T-helper 1 cell treated with Interleukin-12 subunit alpha and Interleukin-12 subunit beta and Interleukin-4 antibody, amounts not matched to agents 30 μg/mL and 1 μg/mL, for 36 hours (primary cell): ENCODE measurements at regions not wholly inside any gene's neighbourhood (a gene's known extent, or its start where the extent isn't known, plus 50 kb on each side); places are given as distances from the start of the nearest gene placed in this dataset.

Experiments
- H3K27ac Mint-ChIP-seq: one replicate; pipeline ENCODE4 v1.8.0; 2021; ENCODE audit warnings: mild to moderate bottlenecking, mixed read lengths
- H3K27me3 Mint-ChIP-seq: one replicate; pipeline ENCODE4 v1.8.0; 2021; ENCODE audit warnings: low read depth, mixed read lengths
- H3K36me3 Mint-ChIP-seq: one replicate; pipeline ENCODE4 v1.8.0; 2021; ENCODE audit warnings: low read depth, mixed read lengths
- H3K4me1 Mint-ChIP-seq: one replicate; pipeline ENCODE4 v1.8.0; 2021; ENCODE audit warnings: low read depth, mixed read lengths
- H3K4me3 Mint-ChIP-seq: one replicate; pipeline ENCODE4 v1.8.0; 2021; ENCODE audit warnings: mild to moderate bottlenecking, moderate library complexity, mixed read lengths
- H3K9me3 Mint-ChIP-seq: one replicate; pipeline ENCODE4 v1.8.0; 2021; ENCODE audit warnings: mixed read lengths

DNA sequence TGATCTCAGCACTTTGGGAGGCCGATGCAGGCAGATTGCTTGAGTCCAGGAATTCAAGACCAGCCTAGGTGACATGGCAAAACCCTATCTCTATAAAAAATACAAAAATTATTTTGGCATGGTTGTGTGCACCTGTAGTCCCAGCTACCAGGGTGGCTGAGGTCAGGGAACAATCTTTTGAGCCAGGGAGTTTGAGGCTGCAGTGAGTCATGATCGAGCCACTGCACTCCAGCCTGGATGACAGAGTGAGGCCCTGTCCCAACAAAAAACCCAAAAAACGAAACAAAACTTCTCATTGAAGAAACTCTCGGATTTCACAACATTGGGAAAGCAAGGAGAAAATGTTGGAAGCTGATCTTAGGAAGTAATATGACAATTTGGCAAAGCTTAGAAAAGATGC lies 317.3 kb upstream of the MGAT5 start:
- Mint-ChIP-seq H3K9me3 (no peaks in the 10 kb centered on the region), H3K4me1 (no peaks in the 10 kb centered on the region), H3K27ac (no peak overlapping the region), H3K27me3 (peaks cover 7% of the 10 kb centered on the region), H3K4me3 (no peak overlapping the region), H3K36me3 (no peaks in the 10 kb centered on the region)

DNA sequence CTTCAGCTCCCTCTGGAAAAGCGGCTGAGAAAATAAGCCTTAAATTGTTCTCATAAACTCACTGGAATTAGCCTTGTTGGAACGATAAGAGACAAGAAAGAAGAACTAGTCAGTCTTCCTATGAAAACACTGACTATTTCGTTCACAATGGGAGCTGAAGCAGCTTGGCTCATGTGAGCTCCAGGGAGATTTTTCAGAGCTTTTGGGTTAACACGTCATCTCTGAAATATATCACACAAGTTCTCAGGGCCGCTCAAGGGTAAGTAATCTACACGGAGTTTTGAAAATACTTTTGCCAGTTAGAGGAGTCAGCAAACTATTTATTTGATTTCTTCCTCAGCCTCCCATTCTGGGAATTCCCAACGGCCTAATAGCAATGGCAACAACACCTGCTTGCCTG lies 316.2 kb upstream of the MGAT5 start:
- Mint-ChIP-seq H3K27me3 (peaks cover 7% of the 10 kb centered on the region), H3K4me3 (no peak overlapping the region), H3K36me3 (no peaks in the 10 kb centered on the region), H3K27ac (no peak overlapping the region), H3K4me1 (no peaks in the 10 kb centered on the region), H3K9me3 (no peaks in the 10 kb centered on the region)

DNA sequence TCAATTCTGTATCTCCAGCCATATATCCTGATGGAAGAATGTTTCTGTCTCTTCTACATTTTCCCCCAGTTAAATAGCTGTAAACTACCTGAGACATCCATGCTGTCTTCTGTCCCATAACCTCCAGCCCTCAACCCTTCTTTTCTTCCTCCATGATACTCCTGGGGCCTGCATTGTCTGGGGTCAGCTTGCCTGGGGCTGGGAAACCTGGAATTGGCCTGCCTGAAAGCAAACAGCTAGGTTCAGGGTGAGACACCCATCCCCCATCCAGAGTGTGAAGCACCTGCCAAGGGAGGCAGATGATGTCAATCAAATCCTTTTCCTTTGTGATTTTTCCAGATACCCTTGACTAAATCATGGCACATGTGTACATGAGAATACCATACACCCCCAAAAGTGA lies 313.7 kb upstream of the MGAT5 start:
- Mint-ChIP-seq H3K4me1 (no peaks in the 10 kb centered on the region), H3K27ac (no peak overlapping the region), H3K4me3 (no peak overlapping the region), H3K36me3 (no peaks in the 10 kb centered on the region), H3K27me3 (peaks cover 7% of the 10 kb centered on the region), H3K9me3 (no peaks in the 10 kb centered on the region)

DNA sequence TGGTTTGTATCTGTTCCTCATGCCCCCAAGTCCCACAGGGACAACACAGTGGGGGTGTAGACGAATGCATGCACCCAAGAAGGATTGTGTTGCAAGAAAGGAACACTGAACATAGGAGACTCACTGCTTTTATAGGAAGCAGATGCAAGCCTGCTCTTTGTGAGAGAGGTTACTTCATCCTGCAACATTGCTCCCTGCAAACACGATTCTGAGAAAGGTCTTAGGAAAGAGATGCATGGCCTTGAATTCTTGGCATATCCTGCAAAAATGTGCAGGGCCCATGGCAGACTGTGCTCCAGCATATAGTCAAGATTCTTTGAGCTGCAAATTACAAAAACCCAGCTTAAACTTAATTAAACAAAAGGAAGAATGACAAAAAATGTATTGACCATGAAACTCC lies 312.2 kb upstream of the MGAT5 start:
- Mint-ChIP-seq H3K27ac (no peak overlapping the region), H3K9me3 (no peaks in the 10 kb centered on the region), H3K36me3 (no peaks in the 10 kb centered on the region), H3K4me1 (no peaks in the 10 kb centered on the region), H3K4me3 (no peak overlapping the region), H3K27me3 (peaks cover 3% of the 10 kb centered on the region)

DNA sequence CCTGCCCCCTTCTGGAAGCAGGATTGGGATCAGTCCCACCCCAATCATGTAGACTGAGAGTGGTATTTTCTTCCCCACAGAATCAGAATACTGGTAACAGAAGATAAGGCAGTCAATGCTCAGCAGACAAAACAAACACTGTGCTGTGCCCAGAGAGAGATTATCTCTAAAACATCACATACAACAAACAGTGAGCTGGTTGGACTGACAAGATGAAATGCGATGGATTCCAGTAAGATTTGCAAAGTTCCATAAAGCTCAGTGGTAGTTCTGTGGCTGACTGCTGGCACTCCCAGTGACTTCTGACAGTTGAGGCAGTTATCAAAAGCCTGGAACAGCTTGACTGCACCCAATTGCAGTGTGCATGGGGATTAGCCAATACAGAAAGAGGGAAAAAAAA lies 311.5 kb upstream of the MGAT5 start:
- H3K9me3 Mint-ChIP-seq: no peaks in the 10 kb centered on the region
- no peak overlapping the region for H3K4me3 Mint-ChIP-seq
- H3K36me3 Mint-ChIP-seq: no peaks in the 10 kb centered on the region
- no peaks in the 10 kb centered on the region for H3K4me1 Mint-ChIP-seq
- no peak overlapping the region for H3K27ac Mint-ChIP-seq
- peaks cover 3% of the 10 kb centered on the region for H3K27me3 Mint-ChIP-seq

DNA sequence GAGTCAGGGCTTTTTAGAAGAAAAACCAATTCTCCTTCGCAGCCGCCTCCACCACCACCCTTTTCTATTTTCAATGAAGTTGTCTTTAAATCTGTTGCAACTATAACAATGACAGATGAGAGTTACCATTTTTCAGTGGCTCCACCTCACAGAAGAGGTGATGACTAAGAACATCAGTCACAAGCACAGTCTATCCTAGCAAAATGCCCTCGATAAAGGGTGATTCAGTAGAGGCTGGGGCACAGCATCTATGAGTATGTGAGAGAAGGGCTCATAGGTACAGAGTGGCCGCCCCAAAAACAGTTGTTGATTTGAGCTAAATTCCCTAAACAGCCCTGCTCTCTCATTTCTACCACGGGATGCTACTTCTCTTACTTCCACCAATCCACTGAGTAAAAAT lies 310.8 kb upstream of the MGAT5 start:
- Mint-ChIP-seq H3K9me3 (no peaks in the 10 kb centered on the region), H3K36me3 (no peaks in the 10 kb centered on the region), H3K27ac (no peak overlapping the region), H3K4me1 (no peaks in the 10 kb centered on the region), H3K27me3 (peaks cover 3% of the 10 kb centered on the region), H3K4me3 (no peak overlapping the region)

DNA sequence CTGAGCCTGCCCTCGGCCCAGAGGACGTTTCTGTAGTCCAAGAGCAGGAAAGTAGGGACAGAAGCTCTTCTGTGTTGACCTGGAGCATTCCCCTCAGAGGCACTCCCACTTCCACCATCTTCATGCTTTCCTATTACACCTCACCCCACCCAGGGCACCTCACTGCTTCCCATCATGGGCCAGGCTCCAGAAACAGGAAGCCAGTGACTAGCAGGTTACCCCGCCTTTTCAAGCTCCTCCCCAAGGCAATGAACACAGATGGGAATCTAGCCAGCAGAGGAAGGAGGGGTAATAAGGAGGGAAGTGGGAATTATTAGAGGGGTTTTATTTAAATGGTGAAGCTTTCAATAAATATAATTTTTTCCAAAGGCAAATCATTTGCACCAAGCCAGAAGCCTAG lies 308.8 kb upstream of the MGAT5 start:
- H3K4me3 Mint-ChIP-seq: no peak overlapping the region
- no peak overlapping the region for H3K27ac Mint-ChIP-seq
- no peaks in the 10 kb centered on the region for H3K4me1 Mint-ChIP-seq
- no peaks in the 10 kb centered on the region for H3K36me3 Mint-ChIP-seq
- no peaks in the 10 kb centered on the region for H3K27me3 Mint-ChIP-seq
- H3K9me3 Mint-ChIP-seq: no peaks in the 10 kb centered on the region

DNA sequence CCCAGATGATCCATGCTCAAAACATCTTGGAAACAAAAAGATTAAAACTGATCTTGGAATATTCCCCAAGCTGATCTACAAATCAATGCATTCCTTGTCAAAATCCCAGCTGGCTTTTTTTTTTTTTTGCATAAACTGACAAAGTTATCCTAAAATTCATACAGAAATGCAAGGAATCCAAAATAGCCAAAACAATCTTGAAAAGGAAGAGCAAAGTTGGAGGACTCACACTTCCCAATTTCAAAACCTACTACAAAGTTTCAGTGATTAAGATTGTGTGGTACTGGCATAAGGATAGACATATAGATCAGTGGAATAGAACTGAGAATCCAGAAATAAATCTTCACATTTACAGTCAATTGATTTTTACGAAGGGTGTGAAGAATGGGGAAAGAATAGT lies 306.8 kb upstream of the MGAT5 start:
- Mint-ChIP-seq H3K36me3 (no peaks in the 10 kb centered on the region), H3K9me3 (no peaks in the 10 kb centered on the region), H3K27me3 (peaks cover 7% of the 10 kb centered on the region), H3K4me3 (no peak overlapping the region), H3K4me1 (no peaks in the 10 kb centered on the region), H3K27ac (no peak overlapping the region)

DNA sequence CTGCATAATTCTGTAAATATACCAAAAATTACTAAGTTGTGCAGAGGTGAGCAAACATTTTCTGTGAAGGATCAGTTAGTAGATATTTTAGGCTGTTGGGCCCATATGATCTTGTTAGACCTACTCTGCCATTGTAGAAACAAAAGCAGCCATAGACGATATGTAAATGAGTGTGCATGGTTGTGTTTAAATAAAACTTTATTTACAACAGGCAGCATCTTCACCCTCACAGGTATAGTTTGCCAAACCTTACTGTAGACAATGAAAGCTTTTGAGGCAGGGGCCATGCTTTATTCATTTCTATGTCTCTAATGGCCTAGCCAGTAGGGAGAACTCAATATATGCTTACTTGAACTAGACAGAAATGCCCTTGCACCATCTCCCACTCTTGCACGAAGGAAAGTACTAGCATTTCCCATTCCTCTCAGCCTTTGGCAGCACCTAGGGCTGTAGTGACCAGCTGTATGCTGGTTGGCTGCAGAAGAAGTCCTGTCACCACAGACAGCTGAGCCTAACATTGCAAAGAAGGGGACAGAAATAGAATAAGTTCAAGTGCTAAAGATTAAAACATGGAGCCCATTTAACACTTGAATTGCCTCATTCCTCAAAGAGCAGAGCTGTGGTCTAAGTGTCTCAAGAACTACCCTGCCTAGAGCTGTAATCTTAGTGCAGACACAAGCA lies 305.1 kb upstream of the MGAT5 start:
- Mint-ChIP-seq H3K4me3 (no peak overlapping the region), H3K27me3 (peaks cover 7% of the 10 kb centered on the region), H3K9me3 (no peaks in the 10 kb centered on the region), H3K36me3 (no peaks in the 10 kb centered on the region), H3K4me1 (no peaks in the 10 kb centered on the region), H3K27ac (no peak overlapping the region)

DNA sequence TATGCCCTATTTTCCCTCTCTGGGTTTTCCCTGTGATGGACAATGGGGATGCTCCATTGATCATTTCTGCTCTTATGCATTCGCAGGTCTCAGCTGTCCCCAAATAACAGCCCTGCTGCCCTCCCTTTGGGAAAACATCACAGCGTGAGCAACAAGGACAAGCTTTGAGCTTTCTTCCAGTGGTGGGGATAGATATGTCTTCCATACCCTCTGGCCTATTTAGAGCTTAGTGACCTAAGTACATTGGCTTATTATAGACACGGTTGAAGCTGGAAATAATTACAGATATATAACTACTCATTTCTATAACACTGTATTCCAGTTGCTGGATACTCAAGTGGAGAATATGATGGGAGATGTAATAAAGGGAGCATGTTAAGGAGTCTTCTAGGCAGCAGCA lies 304.3 kb upstream of the MGAT5 start:
- no peak overlapping the region for H3K4me3 Mint-ChIP-seq

DNA sequence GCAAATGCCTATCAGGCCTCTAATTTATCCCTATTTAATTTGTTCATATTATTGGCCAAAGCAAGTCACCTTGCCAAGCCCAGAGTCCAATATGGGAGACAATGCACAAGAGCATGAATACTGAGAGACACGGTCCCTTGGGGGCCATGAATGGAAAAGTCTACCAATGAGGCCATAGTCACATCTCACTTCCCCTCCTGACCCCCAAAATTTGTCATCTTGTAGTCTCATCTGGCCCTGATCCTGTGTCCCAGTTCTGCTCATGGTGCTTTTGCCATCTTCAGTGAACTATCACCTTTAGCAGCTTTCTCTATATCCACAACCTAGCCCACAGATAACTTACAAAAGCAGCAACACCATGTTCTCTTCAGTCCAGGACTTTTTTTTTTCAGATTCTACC lies 302.7 kb upstream of the MGAT5 start:
- Mint-ChIP-seq H3K4me3 (no peak overlapping the region), H3K27me3 (peaks cover 13% of the 10 kb centered on the region), H3K9me3 (no peaks in the 10 kb centered on the region), H3K4me1 (no peaks in the 10 kb centered on the region), H3K27ac (no peak overlapping the region), H3K36me3 (no peaks in the 10 kb centered on the region)

More for the DNA sequence above, 304.3 kb upstream of the MGAT5 start:
- Mint-ChIP-seq H3K4me1 (no peaks in the 10 kb centered on the region), H3K36me3 (no peaks in the 10 kb centered on the region), H3K9me3 (no peaks in the 10 kb centered on the region), H3K27ac (no peak overlapping the region), H3K27me3 (peaks cover 10% of the 10 kb centered on the region)

DNA sequence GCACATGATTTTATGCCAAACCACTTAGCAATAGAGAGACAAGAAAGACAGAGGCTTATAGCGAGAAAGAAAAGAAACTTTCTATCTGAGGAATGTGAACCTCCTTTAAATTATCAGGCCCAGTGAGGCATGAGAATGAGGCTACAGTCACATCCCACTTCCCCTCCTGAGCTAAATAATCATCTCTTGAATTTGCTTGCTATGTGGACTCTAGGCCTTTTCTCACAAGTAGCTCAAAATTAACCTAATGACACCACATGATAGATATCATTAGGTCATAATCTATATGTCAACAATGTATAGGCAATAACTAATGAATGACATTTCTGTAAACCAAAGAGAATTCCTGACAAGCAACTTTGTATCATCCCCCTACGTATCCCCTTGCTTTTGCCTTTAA lies 301.5 kb upstream of the MGAT5 start:
- peaks cover 23% of the 10 kb centered on the region for H3K27me3 Mint-ChIP-seq
- H3K4me3 Mint-ChIP-seq: no peak overlapping the region
- H3K4me1 Mint-ChIP-seq: no peaks in the 10 kb centered on the region
- H3K27ac Mint-ChIP-seq: no peak overlapping the region
- H3K9me3 Mint-ChIP-seq: no peaks in the 10 kb centered on the region
- no peaks in the 10 kb centered on the region for H3K36me3 Mint-ChIP-seq

DNA sequence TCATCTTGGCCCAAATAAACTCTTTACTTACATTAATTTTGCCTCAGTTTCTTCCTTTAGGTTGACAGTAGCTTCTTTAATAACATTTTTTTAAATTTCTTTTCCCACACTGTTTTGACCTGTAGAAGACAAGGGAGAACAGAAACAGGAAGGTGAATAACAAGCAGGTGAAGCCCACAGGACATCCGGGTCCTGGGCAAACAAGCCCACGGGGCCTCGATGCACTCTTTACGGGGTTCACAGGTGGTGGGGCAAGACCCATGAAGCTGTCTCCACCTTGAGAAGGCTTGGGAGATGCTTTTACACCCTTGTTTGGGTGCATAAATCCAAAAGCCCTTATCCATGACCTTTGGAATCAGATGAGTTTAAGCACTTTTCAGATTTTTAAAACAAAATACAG lies 301.0 kb upstream of the MGAT5 start:
- Mint-ChIP-seq H3K27ac (no peak overlapping the region), H3K4me1 (no peaks in the 10 kb centered on the region), H3K9me3 (no peaks in the 10 kb centered on the region), H3K4me3 (no peak overlapping the region), H3K27me3 (peaks cover 23% of the 10 kb centered on the region), H3K36me3 (no peaks in the 10 kb centered on the region)

DNA sequence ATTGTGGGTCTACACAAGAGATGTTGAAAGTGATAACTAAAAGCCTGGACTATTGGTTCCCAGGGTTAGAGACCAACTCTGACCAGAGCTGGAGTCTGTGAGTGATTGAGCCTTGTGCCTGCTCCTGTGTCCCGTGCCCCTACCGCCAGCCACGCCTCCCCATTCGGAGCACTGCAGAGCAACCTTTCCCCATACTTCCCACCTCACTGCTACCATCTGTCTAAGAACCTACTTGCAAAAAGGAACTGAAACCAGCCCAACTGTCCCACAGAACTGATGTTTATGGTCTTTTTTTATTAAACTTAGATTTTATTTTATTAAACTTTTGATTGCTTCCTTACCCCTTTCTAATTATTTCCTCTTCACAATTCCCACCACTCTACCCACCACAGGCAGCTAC lies 300.3 kb upstream of the MGAT5 start:
- H3K9me3 Mint-ChIP-seq: no peaks in the 10 kb centered on the region
- no peaks in the 10 kb centered on the region for H3K36me3 Mint-ChIP-seq
- peaks cover 23% of the 10 kb centered on the region for H3K27me3 Mint-ChIP-seq
- no peaks in the 10 kb centered on the region for H3K4me1 Mint-ChIP-seq
- no peak overlapping the region for H3K27ac Mint-ChIP-seq
- H3K4me3 Mint-ChIP-seq: no peak overlapping the region

DNA sequence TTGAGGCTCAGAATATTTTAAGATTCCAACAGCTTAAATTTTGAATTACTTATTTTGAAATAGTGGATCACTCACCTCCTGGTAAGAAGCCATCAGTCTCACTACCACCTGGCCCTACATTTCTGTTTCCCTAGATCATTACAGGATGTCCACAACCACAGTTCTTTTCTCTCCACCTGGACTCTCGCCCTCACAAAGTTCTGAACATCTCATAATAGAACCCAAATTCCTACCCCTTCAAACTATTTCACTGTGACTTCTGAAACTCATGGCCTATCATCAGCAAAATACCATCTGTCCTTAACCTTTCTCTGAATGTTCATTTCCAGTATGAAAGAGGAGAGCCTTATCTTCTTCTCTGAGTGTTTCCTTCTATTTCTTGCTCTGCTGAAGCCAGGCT lies 299.2 kb upstream of the MGAT5 start:
- Mint-ChIP-seq H3K4me3 (no peak overlapping the region), H3K4me1 (no peaks in the 10 kb centered on the region), H3K36me3 (no peaks in the 10 kb centered on the region), H3K27me3 (peaks cover 23% of the 10 kb centered on the region), H3K27ac (no peak overlapping the region), H3K9me3 (no peaks in the 10 kb centered on the region)

DNA sequence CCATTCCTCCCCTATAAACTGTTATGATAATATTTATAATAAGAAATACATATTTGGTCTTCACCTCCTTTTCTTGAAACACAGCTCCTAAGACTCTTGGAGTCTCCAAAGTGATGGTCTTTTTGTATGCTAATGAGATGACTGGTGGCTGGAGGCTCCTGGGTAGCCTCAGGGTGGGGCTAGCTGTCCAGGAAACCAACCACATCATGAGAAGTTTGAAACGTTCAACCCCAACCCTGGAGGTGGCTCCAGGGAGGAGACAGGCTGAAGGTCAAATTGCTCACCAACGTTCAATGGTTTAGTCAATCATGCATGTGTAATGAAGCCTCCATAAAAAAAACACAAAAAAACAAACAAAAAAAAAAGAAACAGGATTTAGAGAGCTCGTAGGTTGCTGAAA lies 298.7 kb upstream of the MGAT5 start:
- no peaks in the 10 kb centered on the region for H3K9me3 Mint-ChIP-seq
- no peak overlapping the region for H3K27ac Mint-ChIP-seq
- H3K36me3 Mint-ChIP-seq: no peaks in the 10 kb centered on the region
- no peak overlapping the region for H3K4me3 Mint-ChIP-seq
- peaks cover 23% of the 10 kb centered on the region for H3K27me3 Mint-ChIP-seq
- H3K4me1 Mint-ChIP-seq: no peaks in the 10 kb centered on the region
